K562 (cell line): ENCODE measurements at regions not wholly inside any gene's neighbourhood (a gene's known extent, or its start where the extent isn't known, plus 50 kb on each side); places are given as distances from the start of the nearest gene placed in this dataset.
A peak's percentile ranks its signal among the peaks of the same experiment; 100 is the strongest.

ENCODE experiments used
- ATAC-seq: fragments of 200-7000 bp; cut with Tn5 transposase; 3 replicates; pipeline ENCODE4 v1.9.1; 2020; ENCODE audit warnings: moderate library complexity
- BruUV-seq: library from RNA; stranded (reverse); fragments of 400-500 nt; replicated peaks from 2 replicates; lab custom pipeline; 2021; lab: Mats Ljungman, UMichigan
- CTCF ChIA-PET: fragments of 300-600 bp; formaldehyde crosslinking; extraction: SDS; loops from one replicate; lab custom pipeline; 2021; ENCODE audit warnings: low intra/inter-chr PET ratio; lab: Yijun Ruan, JAX
- POLR2A ChIA-PET: fragments of 300-600, 350-650 bp; sonication (Branson Sonifier 250); formaldehyde crosslinking; extraction: SDS; loops from one replicate; lab custom pipeline; 2021; ENCODE audit warnings: antibody characterized with exemption, inconsistent platforms; lab: Yijun Ruan, JAX
- DNase-seq, 4 experiments: peaks; one replicate each; pipeline versions ENCODE4 v3.0.0 to v3.0.0-alpha.2; 2011 to 2018; ENCODE audit warnings: low spot score in 3 of 4, mixed read lengths in 3 of 4; ENCODE audit errors: extremely low read depth in 1 of 4
- FAIRE-seq: peaks from 2 replicates; lab custom pipeline; 2011; peaks lifted over from hg19 to GRCh38; lab: Jason Lieb, UNC
- H2AFZ ChIP-seq: 2 replicates; pipeline ENCODE4 v1.6.0; 2011; ENCODE audit warnings: low read depth, low read length, control low read depth, inconsistent platforms
- H3K27ac ChIP-seq: fragments of 200-600 bp; 3 replicates; pipeline ENCODE4 v1.8.0; 2011; ENCODE audit warnings: low read depth, mild to moderate bottlenecking, control low read depth, inconsistent platforms, low read length, moderate library complexity, mixed read lengths; ENCODE audit errors: extremely low read depth
- H3K27me3 ChIP-seq, 2 experiments: fragments of 300-600 bp in 1 of 2; 2 replicates in 1 of 2; 3 replicates in 1 of 2; pipeline versions ENCODE4 v1.6.0 to v1.8.0; 2011; ENCODE audit warnings: inconsistent platforms in 2 of 2, low read length in 2 of 2, mild to moderate bottlenecking in 1 of 2, mixed read lengths in 1 of 2, moderate library complexity in 1 of 2; ENCODE audit not compliant: control insufficient read depth in 2 of 2, insufficient read depth in 2 of 2
- H3K36me3 ChIP-seq: fragments of 300-600 bp; 3 replicates; pipeline ENCODE4 v1.8.0; 2011; ENCODE audit warnings: mild to moderate bottlenecking, low read length, inconsistent platforms; ENCODE audit not compliant: control insufficient read depth, insufficient read depth
- H3K4me1 ChIP-seq, 2 experiments: fragments of 200-600 bp in 1 of 2; replicated peaks in 1 of 2; 2 replicates in 1 of 2; 3 replicates in 1 of 2; pipeline versions ENCODE4 v1.5.1 to v1.8.0; 2011; ENCODE audit warnings: inconsistent platforms in 2 of 2, low read length in 2 of 2, mild to moderate bottlenecking in 1 of 2, mixed read lengths in 1 of 2, moderate library complexity in 1 of 2; ENCODE audit not compliant: control insufficient read depth in 2 of 2, insufficient read depth in 2 of 2
- H3K4me2 ChIP-seq: 2 replicates; pipeline ENCODE4 v1.6.1; 2011; ENCODE audit warnings: low read length, control low read depth, inconsistent platforms, mixed read lengths; ENCODE audit not compliant: insufficient read depth
- H3K4me3 ChIP-seq: fragments of 200-600 bp; sonication (generic), shearing (Covaris generic); 2 replicates; pipeline ENCODE4 v1.5.1; 2016; ENCODE audit warnings: control low read depth, inconsistent platforms
- H3K79me2 ChIP-seq: fragments of 200-600 bp; 3 replicates; pipeline ENCODE4 v1.8.0; 2011; ENCODE audit warnings: low read length, inconsistent platforms; ENCODE audit not compliant: control insufficient read depth, insufficient read depth
- H3K9ac ChIP-seq, 2 experiments: 2 replicates each; pipeline versions ENCODE4 v1.6.0 to v1.6.1; 2011; ENCODE audit warnings: low read depth in 2 of 2, low read length in 2 of 2, control low read depth in 1 of 2, inconsistent platforms in 1 of 2, mild to moderate bottlenecking in 1 of 2, mixed read lengths in 1 of 2; ENCODE audit not compliant: insufficient read depth in 1 of 2
- H3K9me1 ChIP-seq: one replicate; pipeline ENCODE4 v1.6.0; 2011; ENCODE audit warnings: inconsistent platforms, mild to moderate bottlenecking, low read length, moderate library complexity; ENCODE audit not compliant: control insufficient read depth, insufficient read depth
- H3K9me3 ChIP-seq: replicated peaks from 2 replicates; pipeline ENCODE4 v1.5.1; 2011; ENCODE audit warnings: low read depth, low read length, inconsistent platforms; ENCODE audit not compliant: control insufficient read depth, insufficient read depth
- H4K20me1 ChIP-seq: replicated peaks from 2 replicates; pipeline ENCODE4 v1.6.1; 2011; ENCODE audit warnings: low read length, inconsistent platforms, mixed read lengths; ENCODE audit not compliant: control insufficient read depth, insufficient read depth
- CTCF ChIP-seq, 3 experiments: IDR thresholded peaks in 2 of 3; conservative IDR thresholded peaks in 1 of 3; 2 replicates each; pipeline ENCODE4 v1.5.1; 2011 to 2012; ENCODE audit warnings: low read length in 3 of 3, mild to moderate bottlenecking in 3 of 3, control low read depth in 2 of 3, improper control_type of control experiment in 1 of 3, inconsistent platforms in 1 of 3, low read depth in 1 of 3, mixed read lengths in 1 of 3, moderate library complexity in 1 of 3; ENCODE audit not compliant: insufficient read depth in 2 of 3
- DMBX1 ChIP-seq: fragments of 250-450 bp; sonication (Bioruptor Pico); IDR thresholded peaks from 2 replicates; pipeline ENCODE4 v1.8.0; 2022; ENCODE audit warnings: inconsistent platforms, mild to moderate bottlenecking, moderate library complexity, borderline replicate concordance
- FOXJ3 ChIP-seq: sonication (generic); formaldehyde crosslinking; IDR thresholded peaks from 2 replicates; pipeline ENCODE4 v1.4.0; 2020; ENCODE audit warnings: mild to moderate bottlenecking, missing genetic modification reagents
- GABPB2 ChIP-seq: fragments of 250-450 bp; sonication (Bioruptor Pico); conservative IDR thresholded peaks from 2 replicates; pipeline ENCODE4 v1.5.1; 2021; ENCODE audit warnings: mild to moderate bottlenecking
- HDAC2 ChIP-seq: fragments of 450-650 bp; IDR thresholded peaks from 2 replicates; pipeline ENCODE4 v1.6.1; 2016; ENCODE audit warnings: mild to moderate bottlenecking
- NUFIP1 ChIP-seq: fragments of 450-650 bp; IDR thresholded peaks from 2 replicates; pipeline ENCODE4 v1.6.1; 2018; ENCODE audit not compliant: partially characterized antibody
- PREB ChIP-seq: sonication (generic); formaldehyde crosslinking; IDR thresholded peaks from 2 replicates; pipeline ENCODE4 v1.8.1; 2023; ENCODE audit warnings: mild to moderate bottlenecking, missing genetic modification reagents
- RFX1 ChIP-seq: fragments of 450-650 bp; IDR thresholded peaks from 2 replicates; pipeline ENCODE4 v1.6.1; 2016; ENCODE audit warnings: mild to moderate bottlenecking, moderate library complexity
- THRAP3 ChIP-seq: fragments of 450-650 bp; IDR thresholded peaks from 2 replicates; pipeline ENCODE4 v1.6.1; 2016; ENCODE audit warnings: mild to moderate bottlenecking, inconsistent platforms, borderline replicate concordance
- USF2 ChIP-seq: sonication (generic); formaldehyde crosslinking; IDR thresholded peaks from 2 replicates; pipeline ENCODE4 v1.5.0; 2020; ENCODE audit warnings: missing genetic modification reagents
- ZHX1 ChIP-seq: fragments of 150-350 bp; conservative IDR thresholded peaks from 2 replicates; pipeline ENCODE4 v1.6.1; 2014; ENCODE audit warnings: low read length
- ZKSCAN8 ChIP-seq: fragments of 200-800 bp; sonication (Bioruptor generic); IDR thresholded peaks from 2 replicates; pipeline ENCODE4 v1.6.1; 2016; ENCODE audit warnings: missing genetic modification characterization, missing compliant biosample characterization
- ZNF133 ChIP-seq: fragments of 250-450 bp; sonication (Bioruptor Pico); IDR thresholded peaks from 2 replicates; pipeline ENCODE4 v1.4.0; 2020; ENCODE audit warnings: mild to moderate bottlenecking
- ZNF280B ChIP-seq: fragments of 250-450 bp; sonication (Bioruptor Pico); IDR thresholded peaks from 2 replicates; pipeline ENCODE4 v1.5.1; 2021; ENCODE audit warnings: mild to moderate bottlenecking
- ZNF583 ChIP-seq: fragments of 250-450 bp; sonication (Bioruptor Pico); IDR thresholded peaks from 2 replicates; pipeline ENCODE4 v1.4.0; 2020
- WGBS: fragments of 100-300 bp; shearing (Covaris generic); methylation state at CpG from one replicate; pipeline ENCODE4 v1.1.6; 2016; ENCODE audit warnings: low coverage, mixed read lengths; ENCODE audit not compliant: insufficient coverage; ENCODE audit errors: missing lambda C conversion rate; 5-methylcytosine and 5-hydroxymethylcytosine counted together
- in situ Hi-C: fragments of 300-500 bp; cut with MboI; formaldehyde crosslinking; loops from 4 replicates; pipeline ENCODE4 v1.15.0; 2018; ENCODE audit warnings: inconsistent platforms, mixed read lengths
- intact Hi-C: fragments of 100-400 bp; cut with micrococcal nuclease; formaldehyde crosslinking; loops from 2 replicates; pipeline ENCODE4 v1.14.2; 2022

- H3K36me3 ChIP-seq, result no peaks in the 10 kb centered on the region
- no peaks in the 10 kb centered on the region for H4K20me1 ChIP-seq
- H3K9me1 ChIP-seq, result no peaks in the 10 kb centered on the region
- no peak overlapping the region for H3K4me2 ChIP-seq
- H3K79me2 ChIP-seq, result no peaks in the 10 kb centered on the region
- no peak overlapping the region for H3K4me3 ChIP-seq
- ATAC-seq, result no peak
- CTCF ChIA-PET, result no interaction called here
- in situ Hi-C loops, result no loop called here
- BruUV-seq, result no TSS peak
- no peak for FAIRE-seq
- 22% methylated on average over 4 of the region's 4 CpGs for WGBS
- intact Hi-C loops, result no loop called here
- H2AFZ ChIP-seq, result no peak overlapping the region
- no peaks in the 10 kb centered on the region for H3K27me3 ChIP-seq
- no peaks in the 10 kb centered on the region; a peak in 1 of 5 replicates for H3K4me1 ChIP-seq
- H3K9ac ChIP-seq, result no peak overlapping the region
- no peak overlapping the region for H3K27ac ChIP-seq
- POLR2A ChIA-PET, result interaction anchor here (0.6 kb wide), 1 partner anchor 60 kb away, joined by 3 read pairs; no protein-coding TSS in a partner anchor
- H3K9me3 ChIP-seq, result no peaks in the 10 kb centered on the region
- DNase-seq, result no peak
- TF ChIP-seq ZNF583 (CRISPR knock-in tag), result no peak
- no peak for TF ChIP-seq USF2
- peak; percentile 74 for TF ChIP-seq RFX1
- no peak for TF ChIP-seq PREB
- TF ChIP-seq FOXJ3, result no peak
- no peak for TF ChIP-seq ZHX1
- TF ChIP-seq ZNF280B (CRISPR knock-in tag), result no peak
- TF ChIP-seq NUFIP1, result no peak
- TF ChIP-seq ZNF133, result no peak
- no peak for TF ChIP-seq ZKSCAN8
- TF ChIP-seq HDAC2, result no peak
- no peak for TF ChIP-seq GABPB2 (CRISPR knock-in tag)
- no peak for TF ChIP-seq DMBX1
- no peak for TF ChIP-seq CTCF (IDR thresholded peaks at IDR 0.05 in 2 of 3, conservative IDR thresholded peaks at IDR 0.05 in 1 of 3; ENCODE audit: insufficient read depth in 2 of 3, low read depth in 1 of 3, low read length in 3 of 3)
- TF ChIP-seq THRAP3, result no peak
These were observed 88.8 kb upstream of the PAM start for GRCh38 chr5:102666164-102666946.
